ENCODE measurements at regions not wholly inside any gene's neighbourhood (a gene's known extent, or its start where the extent isn't known, plus 50 kb on each side); places are given as distances from the start of the nearest gene placed in this dataset.

DNA sequence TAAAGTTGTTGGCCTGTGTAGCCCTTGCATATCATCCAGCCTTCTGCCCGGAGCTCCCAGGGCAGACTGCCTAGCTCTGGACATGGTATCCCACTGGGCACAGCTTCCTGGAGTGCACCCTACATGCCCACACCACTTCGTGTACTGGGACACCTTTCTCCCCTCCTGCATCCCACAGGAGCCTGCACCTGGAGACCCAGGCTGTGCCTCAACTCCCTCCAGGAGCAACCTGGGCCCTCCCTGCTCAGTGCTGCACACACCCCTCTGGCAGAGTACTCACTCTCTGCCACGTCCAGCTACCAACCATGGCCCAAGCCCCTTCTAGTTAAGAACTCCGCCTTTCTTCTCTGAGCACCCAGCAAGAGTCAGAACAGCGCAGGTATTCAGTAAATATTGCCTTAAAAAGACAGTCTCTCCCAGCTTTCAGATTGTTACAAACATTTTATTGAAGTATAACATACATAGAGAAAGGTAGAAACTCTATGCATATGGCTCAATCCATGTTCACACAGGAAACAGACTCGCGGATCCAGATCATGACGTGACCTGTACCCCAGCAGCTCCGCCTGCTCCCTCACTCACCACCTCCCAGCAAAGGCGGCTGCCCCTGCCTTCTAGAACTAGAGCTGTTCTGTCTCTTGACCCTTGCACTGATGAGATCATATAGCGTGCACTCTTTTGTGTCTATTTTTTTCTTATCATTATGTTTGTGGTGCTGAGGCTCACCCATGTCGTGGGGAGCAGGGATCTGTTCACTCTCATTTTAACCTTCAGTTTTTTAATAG, 98.4 kb upstream of the MYCN start:
- Histone ChIP-seq H3K4me2 (ENCODE audit: low read length) (no peak overlapping the region), H3K9me3 (ENCODE audit: insufficient read depth, low read depth, low read length) (no peaks in the 10 kb centered on the region)
- H3K27ac Mint-ChIP-seq (ENCODE audit: unreplicated experiment), result peak overlapping the region; percentile 36

DNA sequence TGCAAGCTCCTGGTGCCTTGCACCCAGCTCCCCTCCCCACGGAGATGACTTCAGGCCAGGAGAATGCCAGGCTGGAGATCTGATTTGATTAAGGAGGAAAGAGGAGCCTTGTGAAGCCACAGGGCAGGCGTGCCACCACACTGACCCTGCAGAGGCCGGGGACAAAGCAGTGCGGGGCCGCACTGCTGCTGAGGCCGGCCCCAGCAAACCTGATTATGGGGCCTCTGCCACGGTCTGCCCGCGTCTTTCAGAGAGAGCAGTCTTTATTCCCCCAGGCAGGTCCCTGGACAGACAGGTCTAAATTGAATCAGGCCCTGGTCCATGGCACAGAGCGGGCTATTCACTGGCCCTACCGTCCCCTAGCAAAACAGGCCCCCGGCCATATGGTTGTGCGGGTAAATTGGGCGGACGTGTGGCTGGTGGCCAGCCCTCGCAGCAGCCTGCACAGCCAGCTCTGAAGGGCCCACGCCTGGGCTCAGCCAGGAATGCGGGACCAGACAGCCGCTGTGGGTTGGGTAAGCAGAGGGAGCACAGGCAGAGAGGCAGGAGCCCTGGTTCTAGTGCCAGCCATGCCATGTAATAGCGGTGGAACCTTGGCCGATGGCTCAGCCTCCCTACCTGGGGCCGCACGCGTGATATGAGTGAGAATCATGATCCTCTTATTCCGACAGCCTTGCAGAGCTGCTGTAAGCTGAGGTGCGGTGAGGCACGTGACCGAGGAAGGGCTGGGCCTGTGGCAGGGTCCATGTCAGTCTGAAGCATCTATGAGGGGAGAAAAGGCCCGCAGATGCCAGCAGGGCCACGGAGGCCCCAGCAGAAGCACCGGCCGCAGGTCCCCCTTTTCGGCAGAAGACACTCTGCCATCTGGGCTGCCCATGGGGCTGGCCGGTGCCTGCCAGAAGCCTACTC, 97.3 kb upstream of the MYCN start:
- Mint-ChIP-seq H3K4me1 (ENCODE audit: low read depth, unreplicated experiment) (peaks cover 11% of the 10 kb centered on the region), H3K9me3 (ENCODE audit: unreplicated experiment) (peaks cover 5% of the 10 kb centered on the region), H3K27me3 (ENCODE audit: low read depth, unreplicated experiment) (peaks cover 23% of the 10 kb centered on the region), H3K4me3 (ENCODE audit: unreplicated experiment) (no peak overlapping the region), H3K36me3 (ENCODE audit: low read depth, unreplicated experiment) (no peaks in the 10 kb centered on the region), H3K27ac (ENCODE audit: unreplicated experiment) (no peak overlapping the region)
- no peak overlapping the region for H3K9ac ChIP-seq (ENCODE audit: low read length)
- no peak overlapping the region for H2AFZ ChIP-seq (ENCODE audit: low read depth, low read length)
- no peaks in the 10 kb centered on the region for H3K79me2 ChIP-seq (ENCODE audit: insufficient read depth, low read length)
- H3K36me3 ChIP-seq (ENCODE audit: insufficient read depth, low read length), result no peaks in the 10 kb centered on the region
- H3K27me3 ChIP-seq (ENCODE audit: insufficient read depth, low read length), result no peaks in the 10 kb centered on the region
- no peaks in the 10 kb centered on the region for H3K9me3 ChIP-seq (ENCODE audit: insufficient read depth, low read depth, low read length)
- H3K4me2 ChIP-seq (ENCODE audit: low read length), result no peak overlapping the region
- DNase-seq (ENCODE audit: low read depth) (no peak), FAIRE-seq (no peak)
- no peak overlapping the region for H3K27ac ChIP-seq (ENCODE audit: low read depth, low read length)
- TF ChIP-seq CTCF (IDR thresholded peaks at IDR 0.05; ENCODE audit: insufficient read depth, low read depth, low read length) (no peak), EZH2 (IDR thresholded peaks at IDR 0.05; ENCODE audit: insufficient read depth, low read length) (no peak)
- H4K20me1 ChIP-seq (ENCODE audit: insufficient read depth, low read length), result no peaks in the 10 kb centered on the region
- H3K4me3 ChIP-seq (ENCODE audit: insufficient read depth, low read depth, low read length), result no peak overlapping the region
- no peaks in the 10 kb centered on the region for H3K4me1 ChIP-seq (ENCODE audit: insufficient read depth, low read length)

More for the DNA sequence above, 98.4 kb upstream of the MYCN start:
- TF ChIP-seq CTCF (IDR thresholded peaks at IDR 0.05; ENCODE audit: insufficient read depth, low read depth, low read length), result no peak
- no peak for TF ChIP-seq EZH2 (IDR thresholded peaks at IDR 0.05; ENCODE audit: insufficient read depth, low read length)
- H3K4me3 Mint-ChIP-seq (ENCODE audit: unreplicated experiment), result no peak overlapping the region
- Histone ChIP-seq H3K4me1 (ENCODE audit: insufficient read depth, low read length) (no peaks in the 10 kb centered on the region), H3K9ac (ENCODE audit: low read length) (no peak overlapping the region), H3K27ac (ENCODE audit: low read depth, low read length) (no peak overlapping the region), H3K36me3 (ENCODE audit: insufficient read depth, low read length) (no peaks in the 10 kb centered on the region), H3K27me3 (ENCODE audit: insufficient read depth, low read length) (no peaks in the 10 kb centered on the region), H3K79me2 (ENCODE audit: insufficient read depth, low read length) (no peaks in the 10 kb centered on the region), H2AFZ (ENCODE audit: low read depth, low read length) (no peak overlapping the region), H4K20me1 (ENCODE audit: insufficient read depth, low read length) (no peaks in the 10 kb centered on the region), H3K4me3 (ENCODE audit: insufficient read depth, low read depth, low read length) (no peak overlapping the region)
- peaks cover 21% of the 10 kb centered on the region for H3K27me3 Mint-ChIP-seq (ENCODE audit: low read depth, unreplicated experiment)
- FAIRE-seq (no peak), DNase-seq (ENCODE audit: low read depth) (no peak)
- H3K4me1 Mint-ChIP-seq (ENCODE audit: low read depth, unreplicated experiment), result peaks cover 11% of the 10 kb centered on the region
- H3K9me3 Mint-ChIP-seq (ENCODE audit: unreplicated experiment), result peaks cover 5% of the 10 kb centered on the region
- H3K36me3 Mint-ChIP-seq (ENCODE audit: low read depth, unreplicated experiment), result no peaks in the 10 kb centered on the region

All from astrocyte (in vitro differentiated cells and primary cell).